Activated CD8-positive, alpha-beta memory T cell treated with anti-CD3 and anti-CD28 coated beads, Interleukin-2, amount 50 U/mL, for 1 hour (primary cell): ENCODE measurements at regions not wholly inside any gene's neighbourhood (a gene's known extent, or its start where the extent isn't known, plus 50 kb on each side); places are given as distances from the start of the nearest gene placed in this dataset.

Experiments
- DNase-seq: peaks from one replicate; pipeline ENCODE4 v3.0.0-alpha.2; 2020; ENCODE audit errors: extremely low read depth

GRCh38 chr7:121525155-121525819 lies 129.2 kb upstream of the FAM3C start:
- no peak for DNase-seq

GRCh38 chr7:121521711-121522400 lies 125.7 kb upstream of the FAM3C start:
- DNase-seq = no peak

GRCh38 chr7:121520911-121521310 lies 124.8 kb upstream of the FAM3C start:
- no peak for DNase-seq

DNA sequence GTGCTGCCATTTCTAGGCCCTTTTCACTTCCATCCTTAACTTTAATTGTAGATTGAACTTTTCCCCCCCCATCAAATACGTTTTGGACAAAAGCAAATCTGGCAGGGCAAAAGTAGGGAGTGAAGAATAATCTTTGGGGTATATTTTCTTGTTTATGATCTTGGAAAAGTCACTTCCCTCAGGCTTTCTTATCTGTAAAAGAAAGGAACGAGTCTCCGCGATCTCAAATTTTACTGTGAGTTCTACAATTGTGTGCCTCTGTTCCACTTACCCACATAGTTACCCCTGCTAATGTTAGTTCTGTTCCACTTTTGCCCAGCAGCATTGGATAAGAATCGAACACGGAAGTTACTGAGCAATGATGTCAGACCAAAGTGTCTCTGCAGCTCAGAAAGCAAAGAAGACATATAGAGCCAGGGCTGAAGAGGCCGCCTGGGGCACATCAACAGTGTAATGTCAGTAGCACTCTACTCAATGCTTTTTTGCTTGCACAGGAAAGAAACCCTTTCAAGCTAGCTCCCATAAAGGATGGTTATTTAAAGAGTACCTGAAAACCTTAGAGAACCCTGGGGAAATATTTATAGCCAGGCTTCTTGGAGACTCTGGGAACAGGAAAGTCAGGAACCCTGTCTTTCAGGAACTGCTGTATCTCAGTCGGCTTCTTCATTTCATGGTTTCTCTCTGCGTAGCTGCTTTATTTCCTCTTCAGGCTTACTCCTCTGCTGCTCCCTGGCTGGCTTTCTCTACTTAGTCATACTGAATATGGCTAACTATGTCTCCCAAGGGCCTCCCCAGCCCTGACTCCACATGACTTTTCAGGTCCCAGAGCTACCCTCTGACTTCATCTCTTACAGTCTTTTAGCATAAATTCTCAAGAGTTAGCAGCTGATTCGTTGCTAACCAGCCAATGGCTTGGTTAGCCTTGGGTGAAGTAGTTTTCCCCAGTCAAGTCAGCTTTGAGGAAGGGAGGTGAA lies 123.7 kb upstream of the FAM3C start:
- DNase-seq = no peak

DNA sequence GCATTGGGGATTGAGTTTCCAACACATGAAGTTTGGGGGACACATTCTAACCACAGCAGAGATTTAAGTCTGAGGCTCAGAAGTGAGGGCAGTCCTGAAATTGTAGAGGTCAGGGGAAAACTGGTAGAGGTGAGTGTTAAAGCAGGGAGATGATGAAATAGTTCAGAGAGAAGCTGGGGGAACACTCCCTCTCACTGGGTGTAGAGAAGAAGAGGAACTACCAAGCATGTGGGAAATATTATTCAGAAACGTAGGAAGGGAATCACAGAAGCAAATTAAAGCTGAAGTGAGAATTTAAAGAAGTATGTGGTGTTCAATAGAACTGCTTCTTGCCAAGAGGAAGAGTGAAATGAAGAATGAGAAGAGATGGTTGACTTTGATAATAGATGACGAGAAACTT lies 121.5 kb upstream of the FAM3C start:
- no peak for DNase-seq

GRCh38 chr7:121516821-121517220 lies 120.7 kb upstream of the FAM3C start:
- no peak for DNase-seq

DNA sequence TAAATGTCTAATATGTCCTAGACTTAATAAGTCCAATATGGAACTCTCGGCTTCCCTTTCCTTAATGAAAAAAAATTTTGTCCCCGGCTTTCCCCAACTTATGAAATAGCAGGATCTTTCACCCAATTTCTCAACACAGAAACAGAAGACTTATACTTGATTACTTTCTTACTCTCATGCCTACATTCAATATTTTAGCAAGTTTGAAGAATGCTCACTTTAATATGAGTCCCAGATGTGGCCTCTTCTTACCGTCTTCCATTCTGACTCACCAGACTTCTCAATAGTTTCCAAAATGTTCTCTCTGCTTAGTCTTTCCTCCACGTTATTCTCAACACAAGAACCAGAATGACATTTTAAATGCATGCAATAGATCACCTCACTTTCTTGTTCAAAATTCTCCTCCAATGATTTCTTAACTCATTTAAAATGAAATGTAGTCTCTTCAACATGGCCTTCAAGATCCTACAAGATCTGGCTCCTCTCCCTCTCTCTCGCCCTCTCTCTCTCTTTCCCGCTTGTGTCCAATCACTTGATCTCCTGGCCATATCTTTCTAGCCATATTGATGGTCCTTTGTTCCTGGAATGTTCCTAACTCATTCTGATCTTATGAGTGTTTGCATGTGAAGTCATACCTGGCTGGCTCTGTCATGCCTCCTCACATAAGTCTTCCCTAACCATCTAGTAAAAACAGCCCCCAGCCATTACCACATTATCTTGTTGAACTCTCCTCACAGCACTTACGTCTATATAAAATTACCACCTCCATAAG lies 119.7 kb upstream of the FAM3C start:
- DNase-seq = no peak

GRCh38 chr7:121515229-121515628 lies 119.1 kb upstream of the FAM3C start:
- no peak for DNase-seq

- DNase-seq = no peak
Measured at GRCh38 chr7:121513105-121513504, 117.0 kb upstream of the FAM3C start.

GRCh38 chr7:121510858-121511482 lies 114.9 kb upstream of the FAM3C start:
- no peak for DNase-seq

DNA sequence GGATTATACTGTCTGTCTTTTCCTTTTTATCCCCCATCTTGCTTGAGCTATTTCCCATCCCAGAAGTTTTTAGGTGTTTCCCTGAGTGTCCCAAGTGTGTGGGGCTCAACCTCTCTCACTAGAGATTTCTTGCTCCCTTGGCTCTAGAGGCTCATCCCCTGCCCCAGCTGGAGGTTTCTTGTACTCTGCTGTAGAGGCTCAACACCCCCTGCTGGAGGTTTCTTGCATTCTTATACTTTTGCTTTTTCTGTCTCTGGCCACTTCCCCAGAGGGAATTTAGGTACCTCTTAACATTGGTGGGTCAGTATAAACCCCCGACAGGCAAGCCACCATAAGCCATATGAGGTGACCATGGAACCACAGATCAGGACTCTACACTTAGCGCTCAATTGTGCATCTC lies 114.2 kb upstream of the FAM3C start:
- DNase-seq = no peak

DNA sequence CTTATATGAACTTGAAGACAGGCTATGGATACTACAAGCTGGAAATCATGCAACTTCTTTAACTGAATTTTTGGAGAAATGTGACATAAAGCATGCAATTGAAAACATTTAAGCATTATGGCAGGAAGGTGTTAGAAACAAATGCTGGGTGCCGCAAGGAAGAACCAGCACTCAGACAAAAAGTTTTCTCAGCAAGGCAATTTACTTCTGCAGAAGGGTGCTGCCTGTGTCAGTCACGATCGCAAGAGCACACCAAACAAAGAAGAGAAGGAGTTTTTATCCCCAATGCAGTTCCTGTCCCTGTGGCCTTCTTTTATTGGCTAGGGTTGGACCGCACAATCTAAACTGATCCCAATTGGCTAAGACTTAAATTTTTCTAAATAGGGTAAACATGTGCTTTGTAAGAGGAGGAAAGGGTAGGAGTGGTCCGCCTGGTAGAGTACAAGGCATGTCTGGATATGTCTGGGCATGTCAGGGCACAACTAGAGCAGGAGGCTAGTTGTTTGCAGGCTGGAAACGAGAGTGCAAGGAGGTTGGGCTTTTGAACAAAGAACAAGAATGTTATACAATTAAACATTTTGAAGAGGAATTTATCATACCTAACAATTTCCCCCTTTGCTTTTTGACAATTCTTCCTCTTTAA lies 109.6 kb upstream of the FAM3C start:
- DNase-seq = no peak

DNA sequence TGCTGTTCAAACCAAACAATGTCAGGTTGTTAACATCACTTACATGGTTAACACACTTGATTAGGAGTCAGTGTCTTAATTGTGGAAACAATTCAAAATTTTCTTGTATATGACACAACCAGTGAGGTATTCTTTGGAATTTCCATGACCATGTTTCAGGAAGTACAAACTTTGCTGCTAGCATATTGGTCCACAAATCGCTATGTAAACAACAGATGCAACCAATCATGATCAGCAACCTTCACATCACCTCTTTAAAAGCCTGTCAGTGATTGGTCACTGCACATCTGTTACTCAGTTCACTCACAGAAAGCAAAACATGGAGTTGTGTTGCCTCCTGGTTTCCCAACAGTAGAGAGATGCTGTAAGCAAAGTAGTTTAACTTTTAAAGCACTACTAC lies 108.9 kb upstream of the FAM3C start:
- DNase-seq = no peak

DNA sequence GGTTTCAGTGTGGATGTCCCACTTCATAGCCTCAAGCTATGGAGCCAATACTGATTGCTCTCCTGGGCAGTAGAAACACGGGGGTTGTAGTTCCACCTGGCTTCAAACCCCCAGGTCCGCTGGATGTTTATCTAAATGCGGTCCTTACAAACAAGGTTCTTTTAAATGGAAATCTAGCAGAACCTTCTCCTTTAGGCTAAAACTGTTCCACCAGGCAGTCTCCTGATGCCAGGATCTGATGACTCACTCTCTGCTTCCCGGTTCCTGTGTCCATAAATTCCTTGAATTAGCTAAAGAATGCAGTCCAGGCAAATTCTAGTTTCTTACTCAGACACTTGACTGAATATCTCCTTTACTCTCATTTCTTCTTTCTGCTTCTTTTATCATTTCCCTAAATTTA lies 108.4 kb upstream of the FAM3C start:
- no peak for DNase-seq

- DNase-seq = no peak
Measured at GRCh38 chr7:121503730-121504129, 107.6 kb upstream of the FAM3C start.

- DNase-seq = no peak
Measured at GRCh38 chr7:121503039-121503438, 106.9 kb upstream of the FAM3C start.

- DNase-seq = no peak
Measured at GRCh38 chr7:121501566-121501965, 105.5 kb upstream of the FAM3C start.

- DNase-seq = no peak
Measured at GRCh38 chr7:121500360-121501058, 104.4 kb upstream of the FAM3C start.

DNA sequence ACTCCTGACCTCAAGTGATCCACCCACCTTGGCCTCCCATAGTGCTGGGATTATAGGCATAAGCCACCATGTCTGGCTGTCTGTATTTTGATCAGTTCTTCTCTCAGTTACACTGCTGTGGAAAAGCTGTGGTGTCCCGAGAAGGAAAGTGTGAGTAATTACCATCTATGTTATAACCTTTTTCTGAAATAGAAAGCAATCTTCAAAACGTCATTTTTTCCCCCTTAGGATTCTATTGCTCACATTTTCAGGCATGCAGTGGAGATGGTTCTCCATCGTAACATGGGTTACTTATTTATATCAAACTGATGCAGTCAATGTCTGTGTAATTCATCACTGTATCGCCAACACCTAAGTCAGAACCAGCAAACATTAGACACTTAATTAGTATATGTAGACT lies 103.5 kb upstream of the FAM3C start:
- no peak for DNase-seq

- DNase-seq = no peak
Measured at GRCh38 chr7:121498816-121499215, 102.7 kb upstream of the FAM3C start.
